HFFc6 (cell line): ENCODE measurements at regions not wholly inside any gene's neighbourhood (a gene's known extent, or its start where the extent isn't known, plus 50 kb on each side); places are given as distances from the start of the nearest gene placed in this dataset.
A peak's percentile ranks its signal among the peaks of the same experiment; 100 is the strongest.

ENCODE experiments used
- DNase-seq: peaks from one replicate; pipeline ENCODE4 v3.0.0-alpha.2; 2018
- H3K27ac Mint-ChIP-seq: 2 replicates; pipeline ENCODE4 v1.8.0; 2020; ENCODE audit warnings: mild to moderate bottlenecking, mixed read lengths
- H3K27me3 Mint-ChIP-seq: 2 replicates; pipeline ENCODE4 v1.8.0; 2021; ENCODE audit warnings: mild to moderate bottlenecking, moderate library complexity, mixed read lengths; ENCODE audit not compliant: insufficient read depth
- H3K36me3 Mint-ChIP-seq: 2 replicates; pipeline ENCODE4 v1.8.0; 2021; ENCODE audit warnings: low read depth, mixed read lengths
- H3K4me1 Mint-ChIP-seq: 2 replicates; pipeline ENCODE4 v1.8.0; 2020; ENCODE audit warnings: low read depth, mixed read lengths
- H3K4me3 Mint-ChIP-seq: 2 replicates; pipeline ENCODE4 v1.8.0; 2020; ENCODE audit warnings: mild to moderate bottlenecking, moderate library complexity, mixed read lengths
- H3K9me3 Mint-ChIP-seq: 2 replicates; pipeline ENCODE4 v1.8.0; 2020; ENCODE audit warnings: mild to moderate bottlenecking, mixed read lengths
- CTCF ChIP-seq: fragments of 200-600 bp; sonication (generic); IDR thresholded peaks from 2 replicates; pipeline ENCODE4 v1.5.0; 2021; ENCODE audit warnings: antibody characterized with exemption, mild to moderate bottlenecking

GRCh38 chr1:222886194-222886854, 71.5 kb downstream of the DISP1 start:
- Mint-ChIP-seq H3K4me3 (no peak overlapping the region), H3K27me3 (no peaks in the 10 kb centered on the region), H3K4me1 (peaks cover 10% of the 10 kb centered on the region), H3K9me3 (no peaks in the 10 kb centered on the region), H3K36me3 (no peaks in the 10 kb centered on the region), H3K27ac (no peak overlapping the region)
- no peak for DNase-seq
- TF ChIP-seq CTCF: no peak

- TF ChIP-seq CTCF: no peak
- H3K27ac Mint-ChIP-seq: peak overlapping the region; percentile 25; the same call in 1 of the 2 replicates
- H3K27me3 Mint-ChIP-seq: no peaks in the 10 kb centered on the region
- H3K36me3 Mint-ChIP-seq: no peaks in the 10 kb centered on the region
- DNase-seq: no peak
- H3K4me3 Mint-ChIP-seq: no peak overlapping the region
- no peaks in the 10 kb centered on the region for H3K9me3 Mint-ChIP-seq
- peaks cover 10% of the 10 kb centered on the region for H3K4me1 Mint-ChIP-seq
Measured at GRCh38 chr1:222886878-222887351, 72.1 kb downstream of the DISP1 start.

GRCh38 chr1:222889440-222889839, 74.6 kb downstream of the DISP1 start:
- H3K27ac Mint-ChIP-seq: peak overlapping the region; percentile 60
- H3K36me3 Mint-ChIP-seq: no peaks in the 10 kb centered on the region
- peak; percentile 31 for DNase-seq
- TF ChIP-seq CTCF: no peak
- peaks cover 10% of the 10 kb centered on the region for H3K4me1 Mint-ChIP-seq
- H3K4me3 Mint-ChIP-seq: peak overlapping the region; percentile 4; the same call in 1 of the 2 replicates
- no peaks in the 10 kb centered on the region for H3K9me3 Mint-ChIP-seq
- H3K27me3 Mint-ChIP-seq: no peaks in the 10 kb centered on the region

GRCh38 chr1:222890716-222891115, 75.9 kb downstream of the DISP1 start:
- no peak for DNase-seq
- TF ChIP-seq CTCF: no peak
- H3K27me3 Mint-ChIP-seq: no peaks in the 10 kb centered on the region
- no peaks in the 10 kb centered on the region for H3K9me3 Mint-ChIP-seq
- no peak overlapping the region for H3K4me3 Mint-ChIP-seq
- H3K4me1 Mint-ChIP-seq: peaks cover 10% of the 10 kb centered on the region
- H3K27ac Mint-ChIP-seq: no peak overlapping the region
- H3K36me3 Mint-ChIP-seq: no peaks in the 10 kb centered on the region

GRCh38 chr1:222891578-222891977, 76.7 kb downstream of the DISP1 start:
- H3K27ac Mint-ChIP-seq: no peak overlapping the region
- H3K27me3 Mint-ChIP-seq: no peaks in the 10 kb centered on the region
- no peaks in the 10 kb centered on the region for H3K9me3 Mint-ChIP-seq
- H3K4me1 Mint-ChIP-seq: peaks cover 9% of the 10 kb centered on the region
- H3K36me3 Mint-ChIP-seq: no peaks in the 10 kb centered on the region
- no peak for TF ChIP-seq CTCF
- no peak overlapping the region for H3K4me3 Mint-ChIP-seq
- DNase-seq: no peak
